SK-N-SH (cell line): ENCODE measurements at regions not wholly inside any gene's neighbourhood (a gene's known extent, or its start where the extent isn't known, plus 50 kb on each side); places are given as distances from the start of the nearest gene placed in this dataset.

Experiments used
- CTCF ChIA-PET: fragments of 300-600, 350-600 bp; formaldehyde crosslinking; extraction: SDS; loops from one replicate; lab custom pipeline; 2021; lab: Yijun Ruan, JAX
- POLR2A ChIA-PET: fragments of 350-600 bp; sonication (Branson Sonifier 250); formaldehyde crosslinking; extraction: SDS; loops from one replicate; lab custom pipeline; 2020; ENCODE audit warnings: antibody characterized with exemption, inconsistent platforms; lab: Yijun Ruan, JAX
- DNase-seq: peaks from one replicate; pipeline ENCODE4 v3.0.0; 2012
- H2AFZ ChIP-seq: fragments of 200-600 bp; sonication (generic); 2 replicates; pipeline ENCODE4 v1.8.1; 2016; ENCODE audit warnings: antibody characterized with exemption, mild to moderate bottlenecking, low read depth
- H3F3A ChIP-seq: fragments of 200-600 bp; sonication (generic); replicated peaks from 2 replicates; pipeline ENCODE3; 2016; ENCODE audit warnings: antibody characterized with exemption, mild to moderate bottlenecking; ENCODE audit not compliant: insufficient read depth
- H3K27ac ChIP-seq, 2 experiments: fragments of 200-500 bp in 1 of 2; fragments of 200-600 bp in 1 of 2; sonication (Bioruptor generic) in 1 of 2; sonication (generic), shearing (Covaris generic) in 1 of 2; 2 replicates each; pipeline versions ENCODE4 v1.5.1 to v1.6.1; 2014 to 2016; ENCODE audit warnings: low read depth in 2 of 2, inconsistent platforms in 1 of 2, low read length in 1 of 2, mild to moderate bottlenecking in 1 of 2, mixed read lengths in 1 of 2
- H3K27me3 ChIP-seq: fragments of 200-600 bp; sonication (generic), shearing (Covaris generic); 2 replicates; pipeline ENCODE4 v1.6.1; 2016; ENCODE audit warnings: mixed run types; ENCODE audit not compliant: insufficient read depth
- H3K36me3 ChIP-seq, 2 experiments: fragments of 200-500 bp in 1 of 2; fragments of 200-600 bp in 1 of 2; sonication (Bioruptor generic) in 1 of 2; sonication (generic) in 1 of 2; replicated peaks in 1 of 2; 2 replicates each; pipeline versions ENCODE3 to v1.5.1; 2014 to 2016; ENCODE audit warnings: low read length in 1 of 2, mild to moderate bottlenecking in 1 of 2; ENCODE audit not compliant: insufficient read depth in 2 of 2, control insufficient read depth in 1 of 2
- H3K4me1 ChIP-seq, 2 experiments: fragments of 200-500 bp in 1 of 2; fragments of 200-600 bp in 1 of 2; sonication (Bioruptor generic) in 1 of 2; sonication (generic), shearing (Covaris generic) in 1 of 2; 2 replicates each; pipeline versions ENCODE4 v1.5.1 to v1.6.1; 2014 to 2016; ENCODE audit warnings: low read depth in 1 of 2, low read length in 1 of 2, mixed run types in 1 of 2; ENCODE audit not compliant: insufficient read depth in 2 of 2, control insufficient read depth in 1 of 2
- H3K4me2 ChIP-seq: fragments of 200-600 bp; sonication (generic), shearing (Covaris generic); 2 replicates; pipeline ENCODE4 v1.6.1; 2017; ENCODE audit warnings: mixed run types
- H3K4me3 ChIP-seq, 2 experiments: fragments of 200-500 bp in 1 of 2; fragments of 200-600 bp in 1 of 2; sonication (Bioruptor generic) in 1 of 2; sonication (generic), shearing (Covaris generic) in 1 of 2; 2 replicates each; pipeline versions ENCODE4 v1.5.1 to v1.8.1; 2014 to 2016; ENCODE audit warnings: low read depth in 2 of 2, inconsistent platforms in 1 of 2, low read length in 1 of 2, mild to moderate bottlenecking in 1 of 2, mixed read lengths in 1 of 2, moderate library complexity in 1 of 2
- H3K79me2 ChIP-seq: fragments of 200-600 bp; sonication (generic); 2 replicates; pipeline ENCODE4 v1.8.1; 2017; ENCODE audit warnings: mild to moderate bottlenecking; ENCODE audit not compliant: insufficient read depth
- H3K9ac ChIP-seq: fragments of 200-600 bp; sonication (generic); 2 replicates; pipeline ENCODE4 v1.6.1; 2017; ENCODE audit warnings: mixed run types
- H3K9me2 ChIP-seq: fragments of 200-600 bp; sonication (generic); 2 replicates; pipeline ENCODE4 v1.6.1; 2017; ENCODE audit warnings: mixed run types
- H3K9me3 ChIP-seq: fragments of 200-600 bp; sonication (generic); 2 replicates; pipeline ENCODE4 v1.6.1; 2017; ENCODE audit warnings: mixed run types, mild to moderate bottlenecking, moderate library complexity
- H4K20me1 ChIP-seq: fragments of 200-600 bp; sonication (generic); 2 replicates; pipeline ENCODE4 v1.6.1; 2017; ENCODE audit warnings: mild to moderate bottlenecking, mixed run types; ENCODE audit not compliant: insufficient read depth
- CHD2 ChIP-seq: fragments of 150-350 bp; IDR thresholded peaks from 2 replicates; pipeline ENCODE4 v1.6.1; 2018; ENCODE audit warnings: low read length; ENCODE audit not compliant: partially characterized antibody
- CTCF ChIP-seq: fragments of 200-600 bp; sonication (generic); IDR thresholded peaks from 2 replicates; pipeline ENCODE4 v1.6.1; 2017; ENCODE audit warnings: antibody characterized with exemption, mild to moderate bottlenecking, moderate library complexity
- ELF1 ChIP-seq: IDR thresholded peaks from 2 replicates; pipeline ENCODE4 v1.4.0; 2012
- EZH2phosphoT487 ChIP-seq: fragments of 200-600 bp; sonication (generic); IDR thresholded peaks from 2 replicates; pipeline ENCODE4 v1.6.1; 2017; ENCODE audit warnings: low read depth, mixed run types, mild to moderate bottlenecking, antibody characterized with exemption, moderate library complexity, borderline replicate concordance
- FOSL2 ChIP-seq: IDR thresholded peaks from 2 replicates; pipeline ENCODE4 v1.4.0; 2012; ENCODE audit warnings: low read depth, mild to moderate bottlenecking, moderate library complexity, borderline replicate concordance
- FOXJ3 ChIP-seq: sonication (generic); formaldehyde crosslinking; IDR thresholded peaks from 2 replicates; pipeline ENCODE4 v1.5.1; 2020; ENCODE audit warnings: mild to moderate bottlenecking, missing genetic modification reagents
- IRF3 ChIP-seq: fragments of 150-350 bp; IDR thresholded peaks from 2 replicates; pipeline ENCODE4 v1.6.1; 2016; ENCODE audit warnings: mild to moderate bottlenecking, low read depth, low read length
- JUND ChIP-seq: IDR thresholded peaks from 2 replicates; pipeline ENCODE4 v1.4.0; 2012
- MAX ChIP-seq: IDR thresholded peaks from 2 replicates; pipeline ENCODE4 v1.4.0; 2012; ENCODE audit warnings: low read depth
- MXI1 ChIP-seq: IDR thresholded peaks from 2 replicates; pipeline ENCODE4 v1.6.1; 2012; ENCODE audit warnings: mild to moderate bottlenecking, low read depth, low read length, improper control_type of control experiment
- NRF1 ChIP-seq: IDR thresholded peaks from 2 replicates; pipeline ENCODE4 v1.6.1; 2012; ENCODE audit warnings: low read depth, mild to moderate bottlenecking, low read length
- PBX3 ChIP-seq: IDR thresholded peaks from 2 replicates; pipeline ENCODE4; 2012
- RCOR1 ChIP-seq: fragments of 150-350 bp; IDR thresholded peaks from 2 replicates; pipeline ENCODE4 v1.6.1; 2017; ENCODE audit warnings: antibody characterized with exemption, low read length
- SMC3 ChIP-seq: IDR thresholded peaks from 2 replicates; pipeline ENCODE4 v1.6.1; 2012; ENCODE audit warnings: low read depth, low read length, improper control_type of control experiment
- TAF1 ChIP-seq: IDR thresholded peaks from 2 replicates; pipeline ENCODE4 v1.6.1; 2012; ENCODE audit warnings: low read depth, mild to moderate bottlenecking, low read length, moderate library complexity, borderline replicate concordance
- USF2 ChIP-seq: fragments of 150-350 bp; IDR thresholded peaks from 2 replicates; pipeline ENCODE4 v1.6.1; 2017; ENCODE audit warnings: antibody characterized with exemption, low read length, low read depth, borderline replicate concordance
- ZBTB33 ChIP-seq: IDR thresholded peaks from 2 replicates; pipeline ENCODE4 v1.4.0; 2012; ENCODE audit warnings: low read depth, borderline replicate concordance
- WGBS: methylation state at CpG from one replicate; pipeline ENCODE4 v1.1.6; 2017; ENCODE audit warnings: low lambda C conversion rate; 5-methylcytosine and 5-hydroxymethylcytosine counted together

- no peaks in the 10 kb centered on the region for H3K9me3 ChIP-seq
- H3K27ac ChIP-seq: no peak overlapping the region
- H3K9me2 ChIP-seq: no peaks in the 10 kb centered on the region
- no peak overlapping the region for H3K4me2 ChIP-seq
- peaks cover 0 to 8% of the 10 kb centered on the region in 2 experiments; a peak in 1 of 4 replicates for H3K4me1 ChIP-seq
- no peak for TF ChIP-seq CTCF
- no peaks in the 10 kb centered on the region; the same call in 1 of the 2 replicates for H3K27me3 ChIP-seq
- H2AFZ ChIP-seq: no peak overlapping the region
- H4K20me1 ChIP-seq: no peaks in the 10 kb centered on the region
- no peak overlapping the region for H3K4me3 ChIP-seq
- H3K79me2 ChIP-seq: no peaks in the 10 kb centered on the region
- ChIA-PET POLR2A (no interaction called here), CTCF (interaction anchor here (1.0 to 17.6 kb wide), 5 partner anchors 16 to 734 kb away, joined by 3 to 262 read pairs (median 51); partner anchors contain the start of genes EVX2 and HOXD12)
- H3K36me3 ChIP-seq: no peaks in the 10 kb centered on the region
- no peak for DNase-seq
- no peaks in the 10 kb centered on the region for H3F3A ChIP-seq
- H3K9ac ChIP-seq: no peak overlapping the region
- 68% methylated on average over 4 of the region's 4 CpGs for whole genome bisulfite sequencing
Measured at GRCh38 chr2:175362331-175362730, 180.8 kb upstream of the ATP5MC3 start.

GRCh38 chr2:175359710-175360109, 178.2 kb upstream of the ATP5MC3 start:
- ChIA-PET CTCF (interaction anchor here (1.2 kb wide), 1 partner anchor 729 kb away, joined by 5 read pairs; no protein-coding TSS in a partner anchor), POLR2A (no interaction called here)
- Histone ChIP-seq H3K36me3 (no peaks in the 10 kb centered on the region), H3F3A (no peaks in the 10 kb centered on the region), H3K27me3 (no peaks in the 10 kb centered on the region; the same call in 1 of the 2 replicates), H2AFZ (no peak overlapping the region), H4K20me1 (no peaks in the 10 kb centered on the region), H3K9me2 (no peaks in the 10 kb centered on the region), H3K79me2 (no peaks in the 10 kb centered on the region), H3K9ac (no peak overlapping the region), H3K9me3 (no peaks in the 10 kb centered on the region), H3K4me1 (peaks cover 0 to 7% of the 10 kb centered on the region in 2 experiments; a peak in 1 of 4 replicates), H3K4me3 (no peak overlapping the region), H3K4me2 (no peak overlapping the region), H3K27ac (no peak overlapping the region)
- no peak for DNase-seq
- WGBS: 38% methylated on average over 3 of the region's 3 CpGs
- TF ChIP-seq ELF1 (no peak), ZBTB33 (no peak), FOXJ3 (no peak), CHD2 (no peak), TAF1 (no peak), SMC3 (no peak), RCOR1 (no peak), EZH2phosphoT487 (no peak), MXI1 (no peak), PBX3 (no peak), MAX (no peak), NRF1 (no peak), IRF3 (no peak), JUND (no peak), USF2 (no peak), FOSL2 (no peak)
